Heart left ventricle (tissue), 13 donors: ENCODE measurements at regions not wholly inside any gene's neighbourhood (a gene's known extent, or its start where the extent isn't known, plus 50 kb on each side); places are given as distances from the start of the nearest gene placed in this dataset.

Source experiments
- POLR2A ChIP-seq, 2 donors: fragments of 450-650 bp; IDR thresholded peaks; one replicate each; pipeline ENCODE4 v1.6.1; 2017; ENCODE audit warnings: antibody characterized with exemption in 2 of 2, mild to moderate bottlenecking in 2 of 2, moderate library complexity in 2 of 2
- TF ChIP-seq, protein P1 (sequence below), 12 donors: fragments of 200-600 bp; sonication (generic) in 4 of 12; IDR thresholded peaks; one replicate each; pipeline versions ENCODE4 v1.5.0 to v1.8.0; 2018 to 2022; ENCODE audit warnings: antibody characterized with exemption in 12 of 12, mild to moderate bottlenecking in 5 of 12
- donor health status: ischemic (EF 13 %, LVEDD 7.1; RV severe dilation, severe dysfunction).
- donor health status: DM: no; HTN: yes; CAD: no.
- donor health status: DM: no; HTN: no; CAD: no.
- donor health status: ischemic (EF 25% LVEDD 6.9; RV normal size, moderate dysfunction).
- donor health status: ischemic (EF 25% LVEDD 5.7; RV mildly dilated, moderate dysfunction).
- donor health status: ischemic (EF 35%, LVEDD 5.7; RV mildly dilated, moderate dysfunction).
- donor health status: nonischemic (EF 11% LVEDD 7.7; RV severe dilation, severe dysfunction).
- donor health status: DM: yes; HTN: yes; CAD: no.
- donor health status: PGD.
- donor health status: ischemic (EF 29% LVEDD 5.4; RV normal size, mild dysfunction).
- donor health status: nonischemic (EF 23%, LVEDD 6.1; RV moderate dilation, normal function).

DNA sequence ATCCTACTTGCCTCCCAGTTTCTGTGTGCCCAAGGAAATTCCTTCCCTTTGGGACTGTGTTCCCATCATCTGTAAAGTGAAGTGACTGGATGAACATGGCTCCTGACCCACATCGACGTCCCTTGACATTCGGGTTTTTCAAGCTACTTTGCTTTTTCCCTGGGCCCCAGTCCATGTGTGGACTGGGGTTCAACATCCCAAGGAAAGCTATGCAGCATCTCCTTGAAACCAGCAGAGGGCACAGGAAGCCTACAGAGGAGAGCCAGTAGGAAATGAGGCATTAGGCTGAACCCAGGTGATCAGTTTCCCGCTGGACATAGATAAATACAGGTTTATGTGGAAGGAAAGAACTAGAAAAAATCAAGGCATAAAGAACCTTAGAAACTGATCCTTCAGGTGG is 145.1 kb upstream of the ARHGEF9 start:
- TF ChIP-seq, protein P1, sequence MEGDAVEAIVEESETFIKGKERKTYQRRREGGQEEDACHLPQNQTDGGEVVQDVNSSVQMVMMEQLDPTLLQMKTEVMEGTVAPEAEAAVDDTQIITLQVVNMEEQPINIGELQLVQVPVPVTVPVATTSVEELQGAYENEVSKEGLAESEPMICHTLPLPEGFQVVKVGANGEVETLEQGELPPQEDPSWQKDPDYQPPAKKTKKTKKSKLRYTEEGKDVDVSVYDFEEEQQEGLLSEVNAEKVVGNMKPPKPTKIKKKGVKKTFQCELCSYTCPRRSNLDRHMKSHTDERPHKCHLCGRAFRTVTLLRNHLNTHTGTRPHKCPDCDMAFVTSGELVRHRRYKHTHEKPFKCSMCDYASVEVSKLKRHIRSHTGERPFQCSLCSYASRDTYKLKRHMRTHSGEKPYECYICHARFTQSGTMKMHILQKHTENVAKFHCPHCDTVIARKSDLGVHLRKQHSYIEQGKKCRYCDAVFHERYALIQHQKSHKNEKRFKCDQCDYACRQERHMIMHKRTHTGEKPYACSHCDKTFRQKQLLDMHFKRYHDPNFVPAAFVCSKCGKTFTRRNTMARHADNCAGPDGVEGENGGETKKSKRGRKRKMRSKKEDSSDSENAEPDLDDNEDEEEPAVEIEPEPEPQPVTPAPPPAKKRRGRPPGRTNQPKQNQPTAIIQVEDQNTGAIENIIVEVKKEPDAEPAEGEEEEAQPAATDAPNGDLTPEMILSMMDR (IDR thresholded peaks at IDR 0.05), result peak in 10 of 12 donors; percentile 11 to 39 (median 28)
- TF ChIP-seq POLR2A (IDR thresholded peaks at IDR 0.05), result no peak
